NOMO-1 (cell line): ENCODE measurements at regions not wholly inside any gene's neighbourhood (a gene's known extent, or its start where the extent isn't known, plus 50 kb on each side); places are given as distances from the start of the nearest gene placed in this dataset.

Experiments used
- DNase-seq, 2 experiments: peaks; one replicate each; lab custom pipeline; 2025; ENCODE audit not compliant: unreplicated experiment in 2 of 2; lab: John Stamatoyannopoulos, UW

DNA sequence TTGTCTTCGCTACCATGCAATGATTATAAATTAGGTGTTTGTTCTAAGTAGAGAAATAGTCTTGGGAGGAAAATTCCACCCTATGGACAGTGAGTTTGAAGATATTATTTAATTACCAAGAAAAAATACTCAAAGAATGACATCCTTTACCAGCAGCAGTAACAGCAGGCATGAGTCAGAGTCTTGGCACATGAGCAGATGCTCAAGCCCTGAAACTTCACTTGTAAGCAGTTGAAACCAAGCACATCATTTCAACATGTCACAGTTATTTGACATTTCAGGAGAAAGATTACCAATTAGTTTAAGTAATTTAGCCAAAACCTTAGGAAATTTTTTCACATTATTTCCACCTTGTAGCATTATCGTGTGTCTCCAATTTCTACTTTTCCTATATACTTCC lies 99.2 kb downstream of the C12orf50 start:
- no peak for DNase-seq

DNA sequence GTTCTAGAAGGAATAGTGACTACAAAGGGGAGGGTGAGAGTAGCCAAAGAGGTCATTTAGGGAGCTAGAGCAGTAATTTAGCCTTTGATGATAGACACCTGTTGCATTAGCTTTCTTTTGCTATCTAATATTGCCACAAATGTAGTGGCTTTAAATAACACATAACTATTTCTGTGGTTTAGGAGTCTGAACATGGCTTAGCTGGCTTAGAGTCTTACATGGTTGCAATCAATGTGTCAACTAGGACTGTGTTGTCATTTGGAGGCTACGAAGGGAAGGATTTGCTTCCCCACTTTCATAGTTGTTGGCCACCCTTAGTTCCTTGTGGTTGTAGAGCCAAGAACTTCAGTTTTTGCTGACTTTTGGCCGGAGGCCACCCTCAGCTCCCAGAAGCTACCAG lies 99.9 kb downstream of the C12orf50 start:
- no peak for DNase-seq

DNA sequence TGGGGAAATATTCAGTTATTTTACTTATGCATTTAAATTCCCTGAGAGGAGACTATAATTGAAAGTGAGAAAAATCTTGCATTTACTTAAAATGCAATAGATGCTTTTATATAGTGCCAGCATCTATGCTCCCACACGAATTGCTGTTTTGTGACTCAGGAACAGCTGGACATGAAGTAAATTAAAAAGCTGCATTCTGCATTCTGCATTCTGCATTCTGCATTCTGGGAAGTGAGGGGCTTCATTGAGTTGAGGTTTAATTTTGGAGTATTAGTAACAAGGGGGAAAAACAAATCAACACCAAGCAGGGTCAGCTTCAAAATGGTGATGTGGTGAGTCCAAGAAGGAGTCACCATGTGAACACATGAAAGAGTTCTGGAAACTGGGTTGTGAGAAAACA lies 101.2 kb downstream of the C12orf50 start:
- DNase-seq: no peak

DNA sequence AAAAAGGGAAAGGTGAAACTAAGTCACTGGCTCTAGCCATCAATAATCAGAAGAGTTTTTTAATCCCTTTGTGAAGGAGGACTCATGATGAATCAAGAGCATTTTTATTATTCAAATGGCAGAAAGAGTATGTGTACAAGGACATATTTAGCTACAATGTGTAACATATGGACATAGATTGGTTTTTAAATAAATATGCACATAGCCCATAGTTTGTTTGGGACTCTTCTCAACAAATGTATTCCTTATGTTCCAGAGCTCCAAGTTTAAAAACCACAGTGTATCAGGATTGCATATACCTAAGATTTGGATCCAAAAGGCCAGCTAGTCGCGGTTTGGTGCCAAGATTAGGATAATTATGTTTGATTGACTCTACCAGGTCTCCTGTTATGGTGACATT lies 104.2 kb downstream of the C12orf50 start:
- DNase-seq: no peak

DNA sequence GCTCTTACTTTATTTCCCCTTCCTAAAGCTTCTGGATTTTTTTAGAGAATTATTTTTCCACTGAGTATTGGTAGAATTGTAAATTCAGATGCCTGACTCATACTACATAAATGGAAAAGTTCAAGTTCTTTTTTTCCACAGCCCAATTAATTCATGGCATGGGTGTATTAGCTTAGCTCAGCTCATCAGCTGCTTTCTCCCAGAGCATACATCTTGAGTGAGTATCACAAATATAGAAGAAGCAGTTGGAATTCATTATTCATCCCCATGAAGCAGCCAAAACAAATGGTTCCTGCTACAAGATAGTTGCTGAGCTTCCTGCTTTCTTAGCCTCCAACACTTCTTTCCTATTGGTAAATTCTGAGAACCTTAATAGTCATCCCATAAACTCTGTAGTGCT lies 105.1 kb downstream of the C12orf50 start:
- no peak for DNase-seq

DNA sequence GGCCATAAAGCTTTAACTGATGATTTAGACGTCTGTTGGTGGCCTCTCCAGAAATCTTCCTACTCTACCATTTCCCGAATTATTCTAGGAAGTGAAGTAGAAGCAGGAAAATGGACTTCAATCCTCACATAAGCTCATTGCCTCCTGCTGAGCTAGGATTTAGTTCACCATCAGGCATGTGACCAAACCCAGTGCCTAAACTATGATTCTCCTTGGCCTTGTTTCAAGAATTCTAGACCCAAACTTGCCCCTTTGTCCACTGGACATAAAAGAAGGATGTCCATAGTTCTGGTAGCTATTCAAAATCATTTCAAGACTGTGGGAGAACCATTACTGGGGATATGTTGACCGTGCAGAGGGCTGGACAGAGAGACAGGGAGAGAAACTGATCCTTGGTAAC lies 105.8 kb downstream of the C12orf50 start:
- no peak for DNase-seq

DNA sequence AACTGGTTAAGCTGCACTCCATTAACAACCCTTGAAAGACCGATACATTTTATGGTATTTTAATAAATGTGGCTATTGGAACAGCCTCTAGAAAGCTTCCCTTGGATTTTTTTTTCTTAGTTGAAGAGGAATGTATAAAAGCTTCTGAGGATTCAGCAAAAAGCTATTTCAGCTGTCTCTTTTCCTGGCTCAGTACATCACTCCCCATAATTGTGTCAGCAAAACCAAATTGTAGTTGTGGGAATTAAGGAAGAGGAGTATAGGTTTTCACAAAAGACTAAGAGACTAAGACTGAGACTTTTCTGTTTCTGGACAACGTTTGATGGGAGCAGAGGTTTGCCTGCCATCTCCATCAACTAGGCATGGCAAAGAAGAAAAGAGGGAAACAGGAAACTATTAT lies 106.5 kb downstream of the C12orf50 start:
- DNase-seq: no peak

DNA sequence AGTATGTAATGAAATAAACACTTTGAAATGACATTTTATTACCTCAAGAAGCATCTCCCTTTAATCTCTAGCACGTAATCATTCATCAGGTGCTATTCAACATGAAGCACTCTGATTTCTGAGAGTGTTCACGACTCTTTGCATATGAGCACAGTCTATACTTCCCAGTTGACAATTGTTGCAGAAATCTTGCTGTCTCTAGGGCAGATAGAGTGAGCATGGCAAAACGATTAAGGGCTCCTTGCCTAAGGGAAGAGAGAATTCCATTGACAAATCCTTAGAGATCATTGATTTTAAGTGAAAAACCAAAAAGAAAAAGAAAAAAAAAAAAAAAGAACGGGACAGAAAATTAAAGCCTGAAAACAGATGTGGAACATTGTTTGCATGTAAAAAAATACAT lies 107.6 kb downstream of the C12orf50 start:
- DNase-seq: no peak

DNA sequence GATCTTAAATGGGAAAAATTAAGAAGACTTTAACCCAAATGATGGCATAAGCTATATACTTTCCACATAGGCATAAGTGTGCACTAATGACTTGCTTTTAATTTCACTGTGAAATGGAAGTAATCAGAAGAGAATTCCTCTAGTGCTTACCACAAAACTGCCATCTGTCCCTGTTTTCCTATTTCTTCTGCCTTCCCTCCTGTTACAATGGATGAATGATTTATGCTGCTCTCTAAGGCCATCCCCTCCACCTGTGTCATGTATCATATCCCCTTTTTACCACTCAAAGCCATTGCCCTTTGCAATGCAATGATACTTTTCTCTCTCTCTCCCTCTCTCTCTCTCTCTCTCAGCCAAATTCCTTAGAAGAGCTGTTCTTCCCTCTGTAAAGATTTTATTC lies 109.1 kb downstream of the C12orf50 start:
- no peak for DNase-seq

DNA sequence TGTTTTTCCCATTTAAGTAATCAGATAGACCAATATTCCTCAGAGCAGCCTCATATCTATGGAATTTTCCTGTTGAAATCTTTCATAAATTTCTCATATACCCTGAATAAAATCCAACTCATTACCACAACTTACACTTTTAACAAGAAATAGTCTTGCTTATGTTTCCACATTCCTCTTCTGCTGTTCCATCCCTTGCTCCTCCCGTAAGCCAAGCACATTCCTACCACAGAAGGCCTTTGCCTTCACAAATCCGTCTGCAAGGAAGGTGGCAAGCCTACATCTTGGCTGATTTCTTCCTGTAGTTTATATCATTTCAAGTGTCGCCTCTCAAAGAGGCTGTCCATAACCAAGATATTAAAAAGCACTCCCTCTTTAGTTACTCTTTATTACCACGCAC lies 127.7 kb downstream of the C12orf50 start:
- no peak for DNase-seq

DNA sequence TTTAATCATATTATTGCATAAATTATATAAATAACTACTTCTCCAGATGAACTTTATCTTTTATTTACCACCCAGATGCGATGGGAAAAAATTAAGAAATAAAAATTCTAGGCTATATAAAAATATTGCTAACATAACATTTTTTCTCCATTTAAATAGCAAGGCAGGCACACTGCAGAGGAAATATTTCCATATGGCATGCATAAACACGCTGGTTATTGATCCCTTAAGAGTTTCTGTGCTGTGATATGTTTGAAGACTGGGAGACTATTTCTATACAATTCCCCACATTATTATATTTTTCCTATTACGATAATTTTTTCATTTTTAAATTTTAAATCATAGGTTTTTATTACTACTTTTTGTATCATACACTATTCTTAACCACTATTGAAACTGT lies 131.5 kb downstream of the C12orf50 start:
- DNase-seq: no peak

DNA sequence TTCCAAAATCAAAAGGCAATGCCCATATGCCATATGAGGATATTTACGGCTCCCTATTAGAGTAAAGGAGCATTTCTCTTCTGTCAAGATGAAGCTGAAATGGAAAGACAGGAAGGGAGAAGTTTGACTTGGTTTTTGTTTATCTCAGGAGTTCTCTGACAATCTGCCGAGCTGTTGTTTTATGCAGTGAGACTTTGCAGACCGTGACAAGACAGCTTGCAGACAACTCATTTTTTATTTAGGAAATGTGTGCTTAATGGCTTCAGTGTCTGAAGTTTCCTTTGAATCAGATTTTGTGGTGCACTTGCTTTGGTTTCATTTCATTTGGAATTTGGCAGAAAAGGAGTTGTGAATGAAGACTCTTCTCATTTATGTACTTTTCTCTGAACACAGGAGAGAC lies 145.4 kb downstream of the C12orf50 start:
- no peak for DNase-seq

DNA sequence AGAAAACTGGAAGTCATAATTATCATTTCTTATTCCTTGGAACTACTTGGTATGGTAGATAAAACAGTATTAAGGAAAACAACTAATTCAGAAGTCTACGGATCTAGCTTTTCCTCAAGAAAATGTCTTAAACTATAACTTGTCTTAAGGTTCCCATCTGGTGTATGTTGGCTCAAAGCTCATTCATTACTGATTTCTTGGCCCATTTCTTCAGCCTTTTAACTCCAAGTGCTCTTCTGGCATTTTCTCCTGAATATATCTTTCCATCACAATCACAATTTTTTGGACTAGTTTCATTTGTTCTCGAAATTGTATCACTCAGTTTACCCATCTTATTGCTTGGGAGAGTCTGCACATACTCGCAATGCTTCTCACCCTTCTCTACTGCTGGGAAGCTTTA lies 150.1 kb downstream of the C12orf50 start:
- no peak for DNase-seq

DNA sequence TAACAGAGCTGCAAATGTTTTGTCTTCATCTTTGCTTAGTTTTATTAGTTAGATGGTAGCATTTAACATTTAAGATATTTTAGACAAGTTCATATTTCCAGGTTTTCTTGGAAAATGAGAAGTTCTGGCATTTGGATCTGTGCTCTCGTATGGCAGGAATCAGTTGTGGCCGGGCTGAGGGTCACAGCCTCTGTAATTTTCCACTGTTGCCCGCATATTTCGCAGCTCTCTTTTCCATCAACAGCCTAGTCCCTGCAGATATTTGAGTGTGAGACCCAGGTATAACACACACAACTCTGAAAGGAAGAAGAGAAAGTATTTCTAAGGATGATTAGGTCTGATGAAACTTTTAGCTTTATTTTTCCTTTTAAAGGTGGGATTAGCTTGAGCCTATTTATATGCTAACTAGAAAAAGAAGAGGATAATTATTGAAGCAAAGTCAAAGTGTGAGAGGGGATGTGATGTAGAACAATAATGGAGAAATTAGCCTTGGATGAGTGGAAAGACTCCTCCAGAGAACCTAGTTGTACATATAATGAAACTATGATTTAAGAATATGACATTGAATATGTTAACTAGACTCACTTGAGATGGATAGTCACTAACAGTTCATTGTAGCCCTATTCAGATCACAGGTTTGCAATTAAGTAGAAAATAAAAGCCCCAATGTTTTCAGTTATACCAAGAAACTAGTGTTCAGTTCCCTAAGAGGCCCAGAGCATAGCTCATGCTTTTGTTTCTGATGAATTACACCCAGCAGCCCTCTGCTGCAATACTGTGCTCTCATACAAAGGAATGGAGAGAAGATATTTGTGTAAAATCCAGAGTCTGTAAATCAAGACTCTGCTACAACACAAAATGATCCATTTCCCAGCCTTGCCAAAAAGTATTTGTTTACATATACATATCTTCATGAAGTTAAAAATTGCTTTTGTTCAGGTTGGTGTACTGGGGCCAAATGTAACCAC lies 158.4 kb downstream of the C12orf50 start:
- DNase-seq: no peak

DNA sequence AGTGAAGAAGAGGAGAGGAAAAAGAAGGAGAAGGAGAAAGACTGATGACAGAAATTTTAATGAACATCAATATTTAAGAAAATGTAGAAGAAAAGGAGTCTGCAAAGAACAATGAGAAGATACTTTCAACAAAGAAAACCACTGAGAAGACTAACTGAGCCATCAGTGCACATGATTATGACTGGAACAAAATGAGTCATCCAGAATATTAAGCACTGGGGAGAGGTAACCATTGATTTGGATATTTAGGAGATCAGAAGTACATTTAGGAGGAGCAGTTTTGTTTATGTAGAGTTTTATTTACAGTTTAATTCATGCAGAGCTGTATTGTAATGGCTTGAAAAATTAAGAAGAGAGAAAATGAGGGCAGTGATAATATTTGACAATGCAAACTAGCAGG lies 159.1 kb downstream of the C12orf50 start:
- DNase-seq: no peak

DNA sequence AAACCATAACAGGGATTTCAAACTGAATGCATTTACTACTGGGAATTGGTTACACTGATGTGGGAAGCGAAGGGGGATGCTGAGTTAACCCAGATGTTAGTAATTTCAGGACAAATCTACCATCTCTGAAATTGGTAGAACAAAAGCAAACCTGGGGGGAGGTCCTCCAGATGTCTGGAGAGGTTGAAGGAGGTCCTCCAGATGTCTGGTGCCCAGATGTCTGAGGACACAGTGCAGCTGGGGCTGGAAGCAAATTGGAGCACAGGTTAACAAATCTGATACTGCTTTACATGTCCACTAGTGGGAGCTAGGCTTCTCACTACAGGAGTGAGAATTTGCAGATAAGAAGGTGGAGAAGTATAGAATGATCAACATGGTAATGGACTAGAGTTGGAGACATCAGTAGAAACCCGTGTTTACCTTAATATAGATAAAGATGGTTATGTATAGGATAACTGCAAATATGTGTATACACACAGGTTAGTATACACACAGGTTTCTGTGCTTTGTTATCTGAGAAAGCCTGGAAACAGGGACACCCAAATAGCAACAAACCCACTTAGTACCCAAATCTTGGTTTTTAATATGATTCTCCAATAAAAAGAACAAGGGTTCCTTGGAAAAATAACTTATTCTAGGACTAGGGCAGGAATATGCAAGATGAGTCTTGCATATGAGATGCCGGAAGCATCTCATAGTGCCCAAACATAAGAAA lies 162.5 kb downstream of the C12orf50 start:
- no peak for DNase-seq

DNA sequence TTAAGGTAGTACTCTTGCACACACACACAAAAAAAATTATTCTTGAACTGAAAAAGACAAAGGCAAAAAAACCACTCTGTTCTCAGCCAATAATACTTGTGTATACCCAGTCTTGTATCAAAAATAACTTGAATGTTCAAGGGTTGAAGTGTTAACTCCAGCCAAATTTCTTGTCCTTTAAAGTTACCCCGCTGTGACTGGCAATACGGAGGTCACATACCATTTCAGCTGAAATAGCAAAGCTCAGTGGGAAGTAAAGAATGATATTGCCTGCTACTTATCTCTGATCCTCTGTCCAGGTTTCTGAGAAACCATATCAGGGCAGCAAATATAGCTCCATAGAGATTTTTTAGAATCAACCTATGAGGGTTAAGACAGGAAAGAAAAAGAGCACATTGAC lies 167.4 kb downstream of the C12orf50 start:
- DNase-seq: no peak

DNA sequence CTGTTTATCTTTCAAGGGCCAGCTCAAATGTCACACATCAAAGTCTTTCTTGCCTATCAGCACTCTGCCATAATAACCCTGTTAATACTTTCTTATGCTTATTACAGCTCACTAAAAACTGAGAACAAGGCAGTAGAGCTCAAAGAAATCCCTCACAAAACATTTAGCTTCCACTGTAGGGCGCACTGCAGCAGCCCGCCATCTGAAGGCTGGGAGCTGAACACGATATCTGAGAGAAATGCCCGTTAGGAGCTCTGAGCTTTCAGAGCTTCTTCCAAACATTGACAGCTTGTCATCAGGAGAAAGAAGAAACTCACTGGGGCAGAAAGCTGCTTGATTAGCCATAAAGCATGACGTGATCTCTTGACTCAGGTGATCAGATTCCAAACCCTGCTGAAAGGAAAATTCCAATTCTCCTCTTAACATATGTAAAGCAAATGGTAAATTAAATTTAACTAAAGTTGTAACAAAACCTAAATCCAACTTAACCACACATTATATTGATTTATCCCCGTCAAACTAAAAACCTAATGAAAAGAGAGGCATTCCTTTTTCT lies 175.7 kb downstream of the C12orf50 start:
- DNase-seq: no peak

DNA sequence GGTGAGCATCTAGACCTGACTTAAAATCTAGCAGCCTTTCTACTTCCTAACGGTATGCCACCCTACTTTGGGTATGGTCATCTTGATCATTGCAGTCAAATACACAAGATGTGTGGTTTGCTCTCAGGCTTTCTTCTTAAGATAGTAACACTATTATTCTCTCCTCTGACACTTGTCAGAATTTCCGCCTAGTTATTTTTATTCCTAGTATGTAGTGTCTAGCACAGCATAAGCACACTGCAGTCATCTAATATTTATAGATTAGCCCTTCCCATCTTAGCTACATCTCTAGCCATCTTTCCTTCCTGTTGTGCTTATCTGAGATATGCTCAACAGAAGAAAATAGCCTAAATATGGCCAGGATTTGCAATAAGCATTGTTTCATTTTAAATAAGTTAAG lies 180.1 kb downstream of the C12orf50 start:
- DNase-seq: no peak

DNA sequence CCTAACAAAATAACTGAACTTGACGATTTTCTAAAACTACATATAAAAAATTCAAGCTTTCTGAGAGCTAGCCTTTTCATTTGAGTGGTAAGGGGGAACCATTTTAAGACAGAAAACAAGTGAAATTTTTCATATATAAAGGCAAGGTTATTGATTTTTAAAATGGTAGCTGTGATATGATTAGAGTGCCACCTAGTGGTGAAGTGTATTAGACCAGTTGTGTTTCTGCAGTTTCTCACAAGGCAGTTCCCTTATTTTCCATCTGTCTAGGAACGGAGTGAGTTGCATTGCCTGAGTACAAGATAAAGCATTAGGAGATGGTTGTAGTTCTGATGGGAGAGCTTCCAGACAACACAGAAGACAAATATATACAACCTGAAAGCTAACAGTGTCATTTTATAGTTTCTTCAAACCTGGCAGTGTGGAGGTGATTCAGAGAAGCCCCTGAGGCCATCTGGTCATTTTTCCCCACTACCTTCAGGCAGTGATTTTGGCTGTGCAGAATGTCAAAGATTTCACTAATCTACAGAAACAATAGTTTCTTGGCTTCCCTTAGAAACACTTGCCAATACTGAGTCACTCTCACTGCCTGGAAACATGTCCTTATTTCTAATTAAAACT lies 180.8 kb downstream of the C12orf50 start:
- peak; percentile 0 to 53 for DNase-seq

DNA sequence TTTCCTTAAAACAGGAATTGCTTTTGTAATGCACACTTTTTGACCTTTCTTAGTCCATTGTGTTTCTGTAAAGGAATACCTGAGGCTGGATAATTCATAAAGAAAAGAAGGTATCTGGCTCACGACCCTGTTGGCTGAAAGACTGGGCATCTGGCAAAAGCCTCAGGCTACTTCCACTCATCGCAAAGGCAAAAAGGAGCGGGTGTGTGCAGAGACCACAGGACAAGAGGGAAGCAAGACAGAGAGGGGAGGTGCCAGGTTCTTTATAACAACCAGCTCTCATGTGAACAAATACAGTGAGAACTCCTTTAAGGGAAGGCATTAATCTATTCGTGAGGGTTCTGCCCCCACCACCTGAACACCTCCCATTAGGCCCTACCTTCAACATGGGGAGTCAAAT lies 182.1 kb downstream of the C12orf50 start:
- DNase-seq: no peak
